ENCODE measurements at regions not wholly inside any gene's neighbourhood (a gene's known extent, or its start where the extent isn't known, plus 50 kb on each side); places are given as distances from the start of the nearest gene placed in this dataset.
A peak's percentile ranks its signal among the peaks of the same experiment; 100 is the strongest.

DNA sequence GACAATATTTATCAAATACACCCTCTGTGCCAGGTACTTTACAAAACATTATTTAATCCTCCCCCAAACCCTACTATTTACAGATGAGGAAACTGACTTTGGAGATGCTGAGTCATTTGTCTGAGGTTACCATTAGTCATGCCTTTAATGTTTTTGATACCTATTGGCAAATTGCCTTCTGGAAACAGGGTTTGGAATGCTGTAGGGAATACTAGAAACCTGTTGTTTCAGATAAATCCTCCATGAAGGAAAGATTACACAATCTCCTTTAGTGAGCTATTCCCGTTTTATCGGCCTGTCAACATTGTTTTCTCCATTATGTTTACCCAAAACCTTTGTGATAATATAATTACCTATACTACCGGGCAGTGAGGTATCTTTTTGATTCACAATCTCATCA, 93.6 kb upstream of the ADGRF1 start (continued):
- TF ChIP-seq, protein P1, sequence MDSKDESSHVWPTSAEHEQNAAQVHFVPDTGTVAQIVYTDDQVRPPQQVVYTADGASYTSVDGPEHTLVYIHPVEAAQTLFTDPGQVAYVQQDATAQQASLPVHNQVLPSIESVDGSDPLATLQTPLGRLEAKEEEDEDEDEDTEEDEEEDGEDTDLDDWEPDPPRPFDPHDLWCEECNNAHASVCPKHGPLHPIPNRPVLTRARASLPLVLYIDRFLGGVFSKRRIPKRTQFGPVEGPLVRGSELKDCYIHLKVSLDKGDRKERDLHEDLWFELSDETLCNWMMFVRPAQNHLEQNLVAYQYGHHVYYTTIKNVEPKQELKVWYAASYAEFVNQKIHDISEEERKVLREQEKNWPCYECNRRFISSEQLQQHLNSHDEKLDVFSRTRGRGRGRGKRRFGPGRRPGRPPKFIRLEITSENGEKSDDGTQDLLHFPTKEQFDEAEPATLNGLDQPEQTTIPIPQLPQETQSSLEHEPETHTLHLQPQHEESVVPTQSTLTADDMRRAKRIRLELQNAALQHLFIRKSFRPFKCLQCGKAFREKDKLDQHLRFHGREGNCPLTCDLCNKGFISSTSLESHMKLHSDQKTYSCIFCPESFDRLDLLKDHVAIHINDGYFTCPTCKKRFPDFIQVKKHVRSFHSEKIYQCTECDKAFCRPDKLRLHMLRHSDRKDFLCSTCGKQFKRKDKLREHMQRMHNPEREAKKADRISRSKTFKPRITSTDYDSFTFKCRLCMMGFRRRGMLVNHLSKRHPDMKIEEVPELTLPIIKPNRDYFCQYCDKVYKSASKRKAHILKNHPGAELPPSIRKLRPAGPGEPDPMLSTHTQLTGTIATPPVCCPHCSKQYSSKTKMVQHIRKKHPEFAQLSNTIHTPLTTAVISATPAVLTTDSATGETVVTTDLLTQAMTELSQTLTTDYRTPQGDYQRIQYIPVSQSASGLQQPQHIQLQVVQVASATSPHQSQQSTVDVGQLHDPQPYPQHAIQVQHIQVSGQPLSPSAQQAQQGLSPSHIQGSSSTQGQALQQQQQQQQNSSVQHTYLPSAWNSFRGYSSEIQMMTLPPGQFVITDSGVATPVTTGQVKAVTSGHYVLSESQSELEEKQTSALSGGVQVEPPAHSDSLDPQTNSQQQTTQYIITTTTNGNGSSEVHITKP (CRISPR knock-in tag; IDR thresholded peaks at IDR 0.05; ENCODE audit: low read depth) = no peak; the same call in 1 of the 2 replicates
- TF ChIP-seq REPIN1 (CRISPR knock-in tag; IDR thresholded peaks at IDR 0.05; ENCODE audit: borderline replicate concordance, low read depth) (no peak), ZNF12 (CRISPR knock-in tag; IDR thresholded peaks at IDR 0.05) (no peak), ZNF510 (CRISPR knock-in tag; IDR thresholded peaks at IDR 0.05; ENCODE audit: low read depth) (no peak), ZNF264 (CRISPR knock-in tag; IDR thresholded peaks at IDR 0.05) (0 out of 2 replicates have a peak, but pooled peaks have one; percentile 60), PPARG (CRISPR knock-in tag; conservative IDR thresholded peaks at IDR 0.05) (peak; percentile 70), JDP2 (CRISPR knock-in tag; IDR thresholded peaks at IDR 0.05; ENCODE audit: borderline replicate concordance) (no peak), MYNN (CRISPR knock-in tag; IDR thresholded peaks at IDR 0.05; ENCODE audit: low read depth) (no peak), HOXA5 (CRISPR knock-in tag; IDR thresholded peaks at IDR 0.05) (peak; percentile 73; the same call in 1 of the 2 replicates), ZNF124 (CRISPR knock-in tag; IDR thresholded peaks at IDR 0.05) (no peak), SIX1 (CRISPR knock-in tag; IDR thresholded peaks at IDR 0.05; ENCODE audit: borderline replicate concordance) (peak; percentile 79; the same call in 1 of the 2 replicates), MATR3 (CRISPR knock-in tag; IDR thresholded peaks at IDR 0.05) (no peak)
- TF ChIP-seq, protein P2, sequence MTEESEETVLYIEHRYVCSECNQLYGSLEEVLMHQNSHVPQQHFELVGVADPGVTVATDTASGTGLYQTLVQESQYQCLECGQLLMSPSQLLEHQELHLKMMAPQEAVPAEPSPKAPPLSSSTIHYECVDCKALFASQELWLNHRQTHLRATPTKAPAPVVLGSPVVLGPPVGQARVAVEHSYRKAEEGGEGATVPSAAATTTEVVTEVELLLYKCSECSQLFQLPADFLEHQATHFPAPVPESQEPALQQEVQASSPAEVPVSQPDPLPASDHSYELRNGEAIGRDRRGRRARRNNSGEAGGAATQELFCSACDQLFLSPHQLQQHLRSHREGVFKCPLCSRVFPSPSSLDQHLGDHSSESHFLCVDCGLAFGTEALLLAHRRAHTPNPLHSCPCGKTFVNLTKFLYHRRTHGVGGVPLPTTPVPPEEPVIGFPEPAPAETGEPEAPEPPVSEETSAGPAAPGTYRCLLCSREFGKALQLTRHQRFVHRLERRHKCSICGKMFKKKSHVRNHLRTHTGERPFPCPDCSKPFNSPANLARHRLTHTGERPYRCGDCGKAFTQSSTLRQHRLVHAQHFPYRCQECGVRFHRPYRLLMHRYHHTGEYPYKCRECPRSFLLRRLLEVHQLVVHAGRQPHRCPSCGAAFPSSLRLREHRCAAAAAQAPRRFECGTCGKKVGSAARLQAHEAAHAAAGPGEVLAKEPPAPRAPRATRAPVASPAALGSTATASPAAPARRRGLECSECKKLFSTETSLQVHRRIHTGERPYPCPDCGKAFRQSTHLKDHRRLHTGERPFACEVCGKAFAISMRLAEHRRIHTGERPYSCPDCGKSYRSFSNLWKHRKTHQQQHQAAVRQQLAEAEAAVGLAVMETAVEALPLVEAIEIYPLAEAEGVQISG (CRISPR knock-in tag; IDR thresholded peaks at IDR 0.05) = no peak
- TF ChIP-seq, protein P3, sequence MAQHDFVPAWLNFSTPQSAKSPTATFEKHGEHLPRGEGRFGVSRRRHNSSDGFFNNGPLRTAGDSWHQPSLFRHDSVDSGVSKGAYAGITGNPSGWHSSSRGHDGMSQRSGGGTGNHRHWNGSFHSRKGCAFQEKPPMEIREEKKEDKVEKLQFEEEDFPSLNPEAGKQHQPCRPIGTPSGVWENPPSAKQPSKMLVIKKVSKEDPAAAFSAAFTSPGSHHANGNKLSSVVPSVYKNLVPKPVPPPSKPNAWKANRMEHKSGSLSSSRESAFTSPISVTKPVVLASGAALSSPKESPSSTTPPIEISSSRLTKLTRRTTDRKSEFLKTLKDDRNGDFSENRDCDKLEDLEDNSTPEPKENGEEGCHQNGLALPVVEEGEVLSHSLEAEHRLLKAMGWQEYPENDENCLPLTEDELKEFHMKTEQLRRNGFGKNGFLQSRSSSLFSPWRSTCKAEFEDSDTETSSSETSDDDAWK (CRISPR knock-in tag; IDR thresholded peaks at IDR 0.05) = no peak
- TF ChIP-seq, protein P4, sequence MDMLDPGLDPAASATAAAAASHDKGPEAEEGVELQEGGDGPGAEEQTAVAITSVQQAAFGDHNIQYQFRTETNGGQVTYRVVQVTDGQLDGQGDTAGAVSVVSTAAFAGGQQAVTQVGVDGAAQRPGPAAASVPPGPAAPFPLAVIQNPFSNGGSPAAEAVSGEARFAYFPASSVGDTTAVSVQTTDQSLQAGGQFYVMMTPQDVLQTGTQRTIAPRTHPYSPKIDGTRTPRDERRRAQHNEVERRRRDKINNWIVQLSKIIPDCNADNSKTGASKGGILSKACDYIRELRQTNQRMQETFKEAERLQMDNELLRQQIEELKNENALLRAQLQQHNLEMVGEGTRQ (IDR thresholded peaks at IDR 0.05; ENCODE audit: low read depth, low read length) = no peak
- TF ChIP-seq, protein P4 (CRISPR knock-in tag; IDR thresholded peaks at IDR 0.05; ENCODE audit: borderline replicate concordance) = no peak
